Islet precursor cell (in vitro differentiated cells): ENCODE measurements at regions not wholly inside any gene's neighbourhood (a gene's known extent, or its start where the extent isn't known, plus 50 kb on each side); places are given as distances from the start of the nearest gene placed in this dataset.

Experiments used
- DNase-seq: peaks from one replicate; pipeline ENCODE4 v3.0.0-alpha.2; 2018

DNA sequence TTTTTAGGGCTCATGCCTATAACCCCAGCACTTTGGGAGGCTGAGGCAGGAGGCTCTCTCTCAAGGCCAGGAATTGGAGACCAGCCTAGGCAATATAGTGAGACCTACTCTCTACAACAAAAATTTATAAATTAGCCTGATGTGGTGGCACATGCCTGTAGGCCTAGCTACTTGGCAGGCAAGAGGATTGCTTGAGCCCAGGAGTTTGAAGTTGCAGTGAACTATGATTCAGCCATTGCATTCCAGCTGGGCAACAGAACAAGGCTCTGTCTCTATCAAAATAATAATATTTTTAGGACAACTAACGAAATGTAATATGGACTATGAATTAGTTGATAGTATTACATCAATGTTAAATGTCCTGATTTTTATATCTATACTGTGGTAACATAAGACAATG, 68.8 kb upstream of the ARID1A start:
- DNase-seq = no peak

GRCh38 chr1:26627954-26628353, 67.9 kb upstream of the ARID1A start:
- DNase-seq = no peak

- no peak for DNase-seq
Measured at GRCh38 chr1:26630634-26631033, 65.2 kb upstream of the ARID1A start.

- DNase-seq = peak; percentile 66
Measured at GRCh38 chr1:26635800-26636199, 60.0 kb upstream of the ARID1A start.

GRCh38 chr1:26645734-26646133, 50.1 kb upstream of the ARID1A start:
- no peak for DNase-seq
